Amniotic epithelial cell (primary cell): ENCODE measurements at regions not wholly inside any gene's neighbourhood (a gene's known extent, or its start where the extent isn't known, plus 50 kb on each side); places are given as distances from the start of the nearest gene placed in this dataset.

Experiments used
- DNase-seq: peaks from one replicate; pipeline ENCODE4 v3.0.0-alpha.2; 2010; ENCODE audit warnings: low read depth

DNA sequence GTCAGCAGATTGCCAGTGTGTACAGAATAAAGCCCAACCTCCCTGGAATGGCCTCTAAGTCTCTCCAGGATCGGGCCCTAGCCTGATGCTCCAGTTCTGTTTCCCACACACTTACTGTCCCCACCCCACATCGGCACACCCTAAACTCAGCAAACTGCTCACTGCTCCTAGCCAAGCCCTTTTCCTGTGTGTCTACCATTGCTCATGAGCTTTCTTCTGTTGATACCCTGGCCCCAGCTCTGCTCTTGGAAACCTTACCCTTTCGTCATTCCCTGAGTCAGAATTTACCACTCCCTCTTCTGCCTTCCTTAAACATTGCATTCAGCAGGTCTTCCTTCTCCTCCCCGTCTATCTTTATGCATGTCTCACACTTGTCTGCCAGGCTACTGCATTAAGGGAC is 158.9 kb downstream of the TMX1 start:
- DNase-seq: peak; percentile 81

DNA sequence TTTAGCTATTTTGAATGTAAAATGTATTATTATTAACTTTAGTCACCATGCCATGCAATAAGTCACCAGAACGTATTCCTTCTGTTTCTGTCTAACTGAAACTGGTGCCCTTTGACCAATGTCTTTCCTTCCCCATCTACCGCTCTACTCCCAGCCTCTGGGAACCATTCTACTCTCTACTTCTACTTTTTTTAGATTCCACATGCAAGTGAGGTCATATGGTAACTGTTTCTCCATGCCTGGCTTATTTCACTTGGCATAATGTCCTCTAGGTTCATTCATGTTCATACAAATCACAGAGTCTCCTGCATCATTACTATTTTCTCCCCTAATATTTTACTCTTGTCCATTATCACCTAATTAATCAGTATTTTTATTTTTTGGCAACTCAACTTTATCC is 160.1 kb downstream of the TMX1 start:
- no peak for DNase-seq

DNA sequence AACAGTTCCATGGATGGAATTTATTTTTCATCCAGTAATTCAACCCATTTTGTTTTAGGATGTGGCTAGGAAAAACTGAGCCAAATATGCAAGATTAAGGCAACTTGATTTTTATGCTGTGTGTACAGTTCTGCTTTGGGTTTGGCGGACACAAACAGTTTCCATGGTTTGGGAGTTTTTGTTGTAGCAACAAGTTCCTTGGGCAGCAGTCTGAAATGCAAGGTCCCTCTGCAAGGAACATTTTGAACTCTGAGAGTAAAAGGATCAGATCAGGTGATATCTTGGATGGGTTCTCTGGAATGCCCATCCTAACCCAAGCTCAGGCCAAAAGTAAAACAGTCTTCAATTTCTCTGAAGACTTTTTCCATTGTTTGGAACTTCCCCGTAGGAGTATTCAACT is 161.2 kb downstream of the TMX1 start:
- no peak for DNase-seq

DNA sequence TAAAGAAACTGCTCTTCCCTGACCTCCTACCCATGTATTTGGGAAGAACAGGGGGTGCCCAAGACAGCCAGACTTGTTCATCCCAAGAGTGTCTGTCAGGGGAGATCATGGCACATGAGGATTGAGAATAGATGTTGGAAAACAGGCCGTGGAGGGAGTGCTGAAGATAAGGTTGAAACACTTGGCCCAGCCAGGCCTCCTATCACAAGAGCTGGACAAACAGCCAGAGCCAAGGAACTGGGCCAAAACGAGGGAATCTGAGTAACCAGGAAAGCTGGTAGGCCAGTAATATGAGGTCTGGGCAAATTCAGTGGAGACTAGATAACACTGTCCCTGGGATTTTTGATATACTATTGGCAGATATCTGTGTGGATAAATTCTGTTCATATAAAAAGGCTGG is 161.7 kb downstream of the TMX1 start:
- no peak for DNase-seq

DNA sequence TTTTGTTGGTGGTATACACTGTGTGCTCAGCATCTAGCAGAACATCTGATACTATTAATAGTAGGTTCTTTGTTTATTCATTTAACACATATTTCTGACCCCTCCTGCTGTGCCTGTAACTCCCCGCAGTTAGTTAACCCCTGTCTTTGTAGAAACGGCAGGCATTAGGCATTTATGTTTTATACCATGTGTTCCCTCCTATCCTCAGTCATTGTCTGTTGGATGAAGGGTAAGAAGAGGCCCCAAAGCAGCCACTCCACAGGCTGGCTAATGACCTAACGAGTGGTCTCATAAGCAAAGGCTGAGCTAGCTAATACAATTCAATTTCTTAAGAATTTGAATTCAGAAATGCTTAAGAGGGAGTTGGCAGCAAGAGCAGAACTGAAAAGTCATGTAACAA is 170.8 kb downstream of the TMX1 start:
- no peak for DNase-seq

DNA sequence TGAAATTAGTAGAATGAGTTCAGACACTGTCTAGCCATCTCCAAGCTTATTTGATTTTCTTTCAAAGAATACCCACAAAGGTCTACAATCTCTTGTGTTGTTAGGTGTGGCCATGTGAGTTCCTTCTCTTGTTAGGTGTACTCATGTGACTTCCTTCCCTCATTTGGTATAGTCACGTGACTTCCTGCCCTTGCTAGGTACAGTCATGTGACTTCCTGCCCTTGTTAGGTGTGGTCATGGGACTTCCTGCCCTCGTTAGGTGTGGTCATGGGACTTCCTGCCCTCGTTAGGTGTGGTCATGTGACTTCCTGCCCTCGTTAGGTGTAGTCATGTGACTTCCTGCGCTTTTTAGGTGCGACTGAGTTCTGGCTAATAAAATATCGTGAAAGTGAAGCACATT is 179.6 kb downstream of the TMX1 start:
- no peak for DNase-seq

DNA sequence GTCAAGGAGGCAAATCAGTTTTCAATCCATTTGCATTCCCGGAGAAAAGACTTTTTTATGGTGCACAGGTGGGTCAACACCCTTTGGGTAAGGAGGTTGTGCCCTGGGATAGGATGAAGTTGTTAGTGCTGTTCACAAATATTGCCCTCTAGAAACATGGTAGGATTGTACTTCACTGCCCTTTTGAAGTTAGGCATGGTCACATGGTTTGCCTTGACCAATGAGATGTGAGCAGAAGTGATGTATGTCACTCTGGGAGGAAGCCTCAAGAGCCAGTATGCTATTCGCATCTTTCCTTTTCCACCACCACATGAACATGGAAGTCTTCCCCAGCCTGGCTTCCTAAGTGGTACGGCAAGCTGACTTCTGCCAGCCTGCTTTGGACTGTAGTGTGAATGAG is 182.7 kb downstream of the TMX1 start:
- DNase-seq: no peak

DNA sequence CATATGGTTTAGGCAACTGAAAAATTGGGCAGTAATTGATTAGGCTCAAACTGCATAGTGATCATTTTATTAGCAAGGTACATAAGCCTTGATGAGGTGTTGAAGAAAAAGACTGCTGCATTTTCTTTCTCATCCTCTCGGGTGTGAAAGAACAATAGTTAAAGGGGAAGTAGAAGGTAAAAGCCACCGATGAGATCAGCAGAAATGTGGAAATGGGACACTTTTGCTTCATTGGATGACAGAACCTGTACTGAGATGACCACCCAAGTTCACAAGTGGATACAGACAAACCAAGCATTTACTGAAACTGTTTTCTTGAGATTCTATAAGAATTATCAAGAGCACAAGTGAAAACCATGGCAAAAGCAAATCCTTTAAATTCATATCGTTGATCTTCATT is 184.0 kb downstream of the TMX1 start:
- no peak for DNase-seq

DNA sequence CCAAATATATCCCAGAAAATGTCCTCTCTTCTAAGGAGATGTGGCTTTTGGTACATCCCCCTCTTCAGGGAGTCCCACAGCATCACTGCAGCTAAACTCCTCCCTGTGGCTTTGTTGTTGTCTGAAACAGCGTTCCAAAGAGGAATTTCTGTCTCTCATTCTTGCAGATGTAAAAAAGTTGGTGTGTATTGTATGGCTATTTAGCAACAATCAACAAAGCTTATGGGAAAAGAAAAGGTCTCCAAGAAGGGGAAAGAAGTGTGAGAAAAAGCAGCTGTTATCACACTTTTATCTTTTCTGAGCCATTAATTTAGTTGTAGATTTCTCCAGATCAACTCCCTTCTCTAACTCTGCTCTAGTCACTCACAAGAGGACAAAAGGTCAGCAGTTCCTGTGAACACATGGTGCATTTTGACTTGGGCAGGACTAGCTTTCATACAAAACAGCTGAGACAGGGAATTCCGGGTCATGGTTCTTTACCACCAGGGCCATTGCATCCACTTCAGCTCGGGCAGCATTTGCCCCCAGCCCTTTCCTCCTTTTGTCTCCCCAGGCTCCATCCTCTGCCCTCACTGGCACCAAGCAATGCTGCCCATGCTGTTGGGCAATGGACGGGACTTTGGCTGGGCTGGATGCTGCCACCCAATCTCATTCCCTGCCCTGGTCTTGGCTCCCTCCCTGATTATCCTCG is 184.7 kb downstream of the TMX1 start:
- DNase-seq: peak; percentile 83

DNA sequence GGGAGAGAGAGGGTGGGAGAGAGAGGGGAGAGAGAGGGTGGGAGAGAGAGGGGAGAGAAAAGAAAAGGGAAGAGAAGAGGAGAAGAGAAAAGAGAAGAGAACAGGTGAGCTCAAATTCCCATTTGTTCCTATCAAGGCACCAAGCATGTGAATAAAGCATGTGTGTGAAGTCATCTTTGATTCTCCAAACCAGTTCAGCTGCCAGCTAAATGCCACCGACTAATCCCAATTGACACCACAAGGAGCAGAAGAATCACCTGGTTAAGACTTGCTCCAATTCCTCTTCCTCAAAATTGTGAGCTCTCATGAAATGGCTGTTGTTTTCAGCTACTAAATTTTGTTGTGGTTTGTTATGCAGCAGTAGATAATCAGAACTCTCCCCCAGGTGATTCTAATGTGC is 188.9 kb downstream of the TMX1 start:
- DNase-seq: no peak

DNA sequence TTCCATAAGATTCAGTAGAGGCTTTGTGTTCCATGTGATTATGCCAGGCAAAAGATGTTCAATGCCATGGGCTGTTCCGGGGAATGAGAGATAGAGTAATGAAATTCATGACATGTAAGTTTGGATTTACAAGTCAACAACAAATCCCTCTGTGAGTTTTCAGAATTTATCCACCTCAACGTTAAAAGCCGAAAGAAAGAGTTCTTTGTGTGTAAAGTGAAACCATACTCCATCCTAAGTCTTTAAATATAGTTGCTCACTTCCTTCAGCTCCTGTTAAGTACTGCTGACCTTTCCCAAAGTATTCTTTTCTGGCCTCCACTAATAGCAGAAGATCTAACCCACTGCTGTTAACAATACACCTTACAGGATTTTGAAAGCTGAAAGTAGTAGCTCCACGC is 190.0 kb downstream of the TMX1 start:
- DNase-seq: no peak

DNA sequence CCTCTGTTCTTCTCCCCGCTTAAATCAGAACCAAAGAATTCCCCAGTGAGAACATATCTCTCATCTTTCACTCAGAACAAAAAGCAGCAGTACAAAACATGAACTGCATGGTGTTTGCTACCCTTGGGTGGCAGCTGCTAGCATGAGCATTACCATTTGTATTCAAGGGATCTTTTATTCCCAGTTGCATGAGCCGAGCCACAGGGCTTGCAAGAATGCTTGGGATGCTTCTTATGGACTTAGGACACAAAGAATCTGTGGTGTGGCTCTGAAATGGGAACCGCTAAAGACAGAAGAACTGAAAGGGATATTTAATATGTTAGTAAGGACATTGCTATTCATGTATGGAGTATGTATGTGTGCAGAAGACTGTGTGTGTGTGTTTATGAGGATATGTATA is 190.6 kb downstream of the TMX1 start:
- DNase-seq: no peak

DNA sequence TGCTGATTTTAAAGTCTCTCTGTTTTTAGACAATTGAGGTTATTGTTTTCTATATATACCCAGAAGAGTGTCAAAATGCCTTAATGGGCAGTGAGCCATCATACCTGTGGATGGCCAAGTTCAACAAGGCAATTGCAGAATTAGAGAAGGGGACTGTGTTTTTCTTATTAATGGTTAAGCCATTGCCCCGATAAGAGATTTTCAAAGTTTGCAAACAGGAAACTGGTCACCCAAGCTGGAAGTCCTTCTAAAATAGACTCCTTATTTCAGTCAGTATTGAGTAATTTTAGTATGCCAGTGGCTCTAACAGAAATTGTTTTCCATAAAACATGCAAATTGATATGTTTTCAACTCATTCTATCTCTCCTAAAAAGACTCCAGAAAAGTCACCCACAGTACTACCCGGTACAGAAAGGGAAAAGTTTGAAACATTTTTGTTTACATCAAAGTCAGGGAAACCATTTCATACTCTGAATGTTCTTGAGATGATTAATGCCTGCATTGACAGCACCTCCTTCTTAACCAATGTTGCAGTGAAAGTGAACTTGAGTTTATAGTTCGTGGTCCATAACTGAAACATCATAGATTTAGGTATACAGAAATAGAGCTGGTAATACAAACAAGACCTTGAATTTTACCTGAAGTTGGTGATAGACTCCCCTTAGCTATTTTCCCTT is 191.1 kb downstream of the TMX1 start:
- no peak for DNase-seq

DNA sequence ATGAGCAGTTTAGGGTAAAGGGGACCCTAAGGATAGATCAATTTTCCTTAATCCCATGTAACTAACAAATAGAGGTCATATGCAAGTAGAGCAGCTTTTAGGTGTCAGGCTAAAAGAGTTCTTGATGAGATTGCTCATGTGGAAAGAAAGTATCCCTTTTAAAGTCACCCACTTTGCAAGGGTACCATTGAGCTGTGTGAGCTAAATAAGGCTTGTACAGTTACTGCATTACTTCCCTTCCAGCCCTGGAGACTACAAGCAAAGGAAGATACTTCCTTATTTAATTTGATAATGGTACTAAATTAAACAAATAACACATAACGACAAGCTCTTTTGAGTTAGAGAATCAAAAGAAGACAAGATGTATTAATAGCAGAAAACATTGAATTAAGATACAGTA is 191.7 kb downstream of the TMX1 start:
- DNase-seq: no peak

DNA sequence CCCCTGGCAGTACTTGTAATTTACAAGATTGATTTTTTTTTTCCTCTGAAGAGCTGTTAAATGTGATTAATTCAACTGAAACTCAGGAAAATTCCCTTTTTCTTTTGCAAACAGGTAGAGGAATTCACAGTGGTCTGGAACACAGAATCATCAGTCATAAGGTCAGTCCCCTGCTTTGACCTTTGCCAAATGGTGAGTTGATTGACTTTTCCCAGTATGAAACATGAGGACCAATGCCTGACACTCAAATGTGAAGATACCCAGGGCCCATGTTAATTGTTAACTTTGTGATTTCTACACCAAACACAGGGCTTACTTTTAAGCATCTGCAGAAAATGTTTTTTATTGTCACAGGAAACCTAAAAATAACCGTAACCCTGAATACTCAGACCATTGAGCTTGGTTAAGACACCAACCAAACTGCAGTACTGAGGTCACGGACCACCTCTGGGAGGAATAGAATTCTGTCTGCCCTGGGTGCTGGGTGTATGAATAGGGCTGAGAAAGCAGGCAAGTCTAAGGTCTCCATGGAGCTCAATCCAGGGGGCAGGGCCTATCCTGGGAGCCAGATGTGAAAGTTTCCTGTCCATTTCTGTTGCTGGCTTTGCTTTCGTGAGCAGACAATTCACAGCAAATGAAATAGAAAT is 192.4 kb downstream of the TMX1 start:
- DNase-seq: no peak

DNA sequence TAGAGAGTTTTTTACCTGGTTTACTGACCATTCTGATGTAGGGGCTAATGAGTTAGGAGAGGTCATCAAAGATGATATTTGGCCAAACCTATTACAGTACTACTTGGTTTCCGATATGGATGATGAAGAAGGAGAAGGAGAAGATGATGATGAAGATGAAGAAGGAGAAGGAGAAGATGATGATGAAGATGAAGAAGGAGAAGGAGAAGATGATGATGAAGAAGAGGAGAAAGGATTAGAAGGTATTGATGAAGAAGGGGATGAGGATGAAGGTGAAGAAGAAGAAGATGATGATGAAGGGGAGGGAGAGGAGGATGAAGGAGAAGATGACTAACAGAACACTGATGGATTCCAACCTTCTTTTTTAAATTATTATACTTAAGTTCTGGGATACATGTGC is 196.6 kb downstream of the TMX1 start:
- no peak for DNase-seq

DNA sequence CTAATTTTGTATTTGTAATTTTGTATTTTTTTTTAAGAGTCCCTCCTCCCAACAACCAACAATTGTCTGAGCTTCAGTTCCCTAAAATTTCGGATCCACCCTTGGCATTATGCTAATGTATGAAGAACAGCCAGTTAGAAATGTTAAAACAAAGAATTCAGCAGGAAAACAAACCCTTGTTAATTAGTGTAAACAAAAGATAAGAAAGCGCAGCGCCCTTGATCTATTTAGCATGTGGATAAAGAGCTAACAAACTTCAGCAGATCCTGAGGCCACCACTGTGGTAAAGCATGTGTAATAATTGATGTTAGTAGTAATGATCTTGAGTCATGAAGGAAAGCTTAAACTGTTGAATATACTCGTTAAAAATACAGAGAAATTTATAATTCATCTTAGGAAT is 199.8 kb downstream of the TMX1 start:
- DNase-seq: no peak

DNA sequence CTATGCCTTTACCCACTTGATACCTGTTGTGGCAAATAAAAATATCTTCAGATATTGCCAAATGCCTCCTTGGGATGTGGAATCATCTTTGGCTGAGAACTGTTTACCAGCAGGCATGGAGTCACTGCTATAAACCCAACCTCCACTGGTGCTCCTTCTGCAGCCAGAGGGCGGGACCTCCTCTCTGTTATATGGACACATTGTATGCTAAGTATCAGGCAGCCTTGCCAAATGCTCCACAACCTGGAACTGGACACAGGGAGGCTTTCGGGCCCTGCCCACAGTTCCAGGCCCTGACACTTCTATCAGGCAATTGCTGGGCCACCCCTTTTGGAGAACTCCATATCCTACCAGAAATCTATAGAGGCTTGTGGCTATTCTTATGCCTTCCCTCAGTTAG is 201.0 kb downstream of the TMX1 start:
- DNase-seq: no peak

DNA sequence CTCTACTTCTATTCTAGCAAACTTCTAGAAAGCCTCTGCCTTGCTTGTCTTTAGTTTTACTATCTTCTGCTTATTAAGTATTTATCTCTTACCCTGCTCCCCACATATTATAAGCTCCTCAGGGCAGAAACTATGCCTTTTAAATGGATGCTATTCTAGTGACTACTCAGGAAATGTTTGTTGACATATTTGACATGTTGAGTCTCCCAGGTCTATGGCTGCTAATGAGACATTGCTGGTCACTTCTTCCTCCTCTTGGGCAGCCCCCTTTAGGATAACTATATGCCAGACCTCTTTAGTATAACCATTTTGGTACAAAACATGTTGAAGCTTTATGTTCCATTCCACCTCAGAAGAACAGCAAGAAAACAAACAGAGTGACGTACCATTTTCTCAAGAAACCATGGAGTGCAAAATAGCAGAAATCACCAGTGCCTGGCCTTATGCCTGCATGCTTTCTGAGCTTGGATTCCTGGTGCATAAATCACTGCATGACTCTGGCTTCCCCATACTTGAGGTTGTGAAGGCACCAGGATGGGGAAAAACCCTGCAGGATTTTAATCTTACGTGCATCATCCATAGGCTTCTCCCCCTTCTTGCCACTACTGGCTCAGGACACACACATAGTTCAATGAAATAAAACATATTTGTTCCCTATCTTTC is 202.6 kb downstream of the TMX1 start:
- peak; percentile 98 for DNase-seq

DNA sequence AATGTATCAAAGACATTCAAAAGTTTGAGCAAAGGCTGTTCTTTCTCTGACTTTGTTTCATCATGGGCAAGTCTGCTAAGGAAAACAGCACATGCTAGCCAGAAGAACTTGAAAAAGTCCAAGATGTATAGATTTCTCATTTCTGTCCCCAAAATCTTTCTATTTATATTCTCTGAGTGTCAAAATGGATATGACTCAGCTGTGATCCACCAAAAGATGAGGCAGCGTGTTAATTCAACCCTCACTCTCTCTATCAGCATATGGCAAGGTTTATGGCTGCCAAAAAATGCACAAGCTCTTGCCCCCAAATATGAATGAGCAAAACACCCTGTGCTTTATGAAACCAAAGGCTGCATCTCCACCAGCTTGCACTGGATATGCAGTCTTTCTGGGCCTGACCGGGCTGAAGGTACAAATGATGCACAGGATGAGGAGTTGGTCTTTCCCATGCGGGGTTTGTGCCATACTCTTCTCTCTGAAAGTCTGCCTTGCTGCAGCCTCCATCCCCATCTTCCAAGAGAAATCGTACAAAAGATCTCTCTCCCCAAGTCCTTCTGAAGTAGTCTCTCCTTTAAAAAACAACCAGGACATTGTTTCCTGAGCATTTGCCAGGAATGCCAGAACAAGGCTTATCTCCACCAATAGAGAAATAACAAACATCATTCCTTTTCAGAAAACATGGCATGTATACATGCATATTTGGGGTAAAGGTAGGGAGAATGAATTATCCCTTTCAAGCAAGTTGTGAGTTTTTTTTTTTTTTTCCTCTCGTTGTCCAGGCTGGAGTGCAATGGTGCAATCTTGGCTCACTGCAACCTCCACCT is 203.4 kb downstream of the TMX1 start:
- DNase-seq: peak; percentile 55

DNA sequence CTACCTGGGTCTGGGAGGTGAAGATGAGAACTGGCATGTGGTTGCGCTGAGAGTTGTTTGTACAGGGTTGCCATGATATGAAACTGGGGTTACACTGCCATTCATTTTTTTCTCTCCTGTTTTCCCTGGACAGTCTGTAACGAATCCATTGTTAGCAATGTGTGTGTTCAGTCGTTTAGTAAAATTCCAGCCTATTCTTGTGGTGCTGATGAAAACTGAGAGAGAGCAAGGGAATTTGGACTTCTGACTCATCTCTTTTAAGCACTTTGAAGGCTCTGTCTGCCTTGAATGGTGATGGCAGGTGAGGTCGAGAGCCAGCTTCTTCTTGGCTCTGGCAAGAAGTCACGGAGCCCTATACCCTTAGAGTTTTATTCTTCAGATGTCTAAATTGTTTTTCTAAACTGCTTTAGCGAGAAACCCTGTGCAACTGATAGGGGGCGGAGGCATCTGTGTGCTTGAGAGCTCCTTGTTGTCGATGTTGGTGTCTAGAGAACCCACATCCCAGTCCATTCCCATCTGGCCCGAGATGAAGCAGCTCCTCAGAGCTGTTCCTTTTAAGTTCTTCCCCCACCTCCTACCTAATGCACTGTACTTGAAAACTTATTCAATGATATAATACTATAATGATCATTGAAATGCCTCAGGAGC is 204.4 kb downstream of the TMX1 start:
- DNase-seq: no peak

DNA sequence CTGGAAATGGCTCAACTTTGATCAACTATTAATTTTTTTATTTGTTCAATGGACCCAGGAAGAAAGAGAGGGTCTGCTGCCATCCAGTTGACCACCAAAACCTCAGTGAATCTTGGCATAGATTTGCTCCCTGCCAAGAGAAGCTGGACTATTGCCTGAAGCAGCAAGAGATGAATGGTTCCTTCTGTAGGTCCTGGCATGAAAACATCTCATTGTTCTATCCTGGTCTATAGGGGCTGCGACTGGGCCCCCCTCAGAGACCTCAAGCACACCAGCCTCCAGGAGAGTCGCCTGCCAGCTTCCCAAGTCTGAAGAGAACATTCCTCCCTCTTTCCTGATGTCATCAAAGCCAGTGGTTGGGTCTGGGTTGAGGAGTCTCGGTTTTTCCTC is 204.9 kb downstream of the TMX1 start:
- DNase-seq: no peak
